CD4-positive, CD25-positive, alpha-beta regulatory T cell (primary cell): ENCODE measurements at regions not wholly inside any gene's neighbourhood (a gene's known extent, or its start where the extent isn't known, plus 50 kb on each side); places are given as distances from the start of the nearest gene placed in this dataset.

Experiments used
- ATAC-seq, 2 donors: fragments of 150-1000 bp; cut with Tn5 transposase; one replicate each; pipeline ENCODE4 v1.10.0; 2021; ENCODE audit warnings: low read depth in 2 of 2, moderate number of reproducible peaks in 2 of 2, moderate library complexity in 1 of 2
- DNase-seq, 3 donors: peaks; one replicate each; pipeline versions ENCODE4 v3.0.0 to v3.0.0-alpha.2; 2012 to 2022; ENCODE audit warnings: mixed read lengths in 1 of 3
- H3K27ac ChIP-seq: one replicate; pipeline ENCODE4 v1.7.0; 2013; ENCODE audit warnings: mild to moderate bottlenecking, low read length; ENCODE audit not compliant: insufficient read depth, poor library complexity, severe bottlenecking
- H3K27me3 ChIP-seq: one replicate; pipeline ENCODE4 v1.7.0; 2013; ENCODE audit warnings: low read length; ENCODE audit not compliant: control insufficient read depth, insufficient read depth
- H3K36me3 ChIP-seq: one replicate; pipeline ENCODE4 v1.7.0; 2013; ENCODE audit warnings: mild to moderate bottlenecking, low read length, moderate library complexity; ENCODE audit not compliant: control insufficient read depth, insufficient read depth
- H3K4me1 ChIP-seq: 2 replicates; pipeline ENCODE4 v1.7.0; 2013; ENCODE audit warnings: mild to moderate bottlenecking, low read length; ENCODE audit not compliant: insufficient read depth, control insufficient read depth, poor library complexity, severe bottlenecking
- H3K4me3 ChIP-seq: one replicate; pipeline ENCODE4 v1.7.0; 2013; ENCODE audit warnings: low read depth, mild to moderate bottlenecking, low read length, moderate library complexity
- H3K9me3 ChIP-seq, 2 experiments: 1 replicate in 1 of 2; 2 replicates in 1 of 2; pipeline ENCODE4 v1.7.0; 2013; ENCODE audit warnings: low read length in 2 of 2, mild to moderate bottlenecking in 1 of 2, moderate library complexity in 1 of 2; ENCODE audit not compliant: control insufficient read depth in 2 of 2
- H3K27ac Mint-ChIP-seq, 3 donors: one replicate each; pipeline ENCODE4 v1.8.0; 2020 to 2022; ENCODE audit warnings: mild to moderate bottlenecking in 3 of 3, mixed read lengths in 3 of 3, moderate library complexity in 2 of 3
- H3K27me3 Mint-ChIP-seq: one replicate; pipeline ENCODE4 v1.8.0; 2022; ENCODE audit warnings: mild to moderate bottlenecking, mixed read lengths
- H3K36me3 Mint-ChIP-seq: one replicate; pipeline ENCODE4 v1.8.0; 2020; ENCODE audit warnings: mixed read lengths
- H3K4me1 Mint-ChIP-seq, 4 donors: one replicate each; pipeline ENCODE4 v1.8.0; 2020 to 2022; ENCODE audit warnings: mixed read lengths in 4 of 4, mild to moderate bottlenecking in 1 of 4
- H3K4me3 Mint-ChIP-seq, 4 donors: one replicate each; pipeline ENCODE4 v1.8.0; 2020 to 2022; ENCODE audit warnings: mild to moderate bottlenecking in 4 of 4, mixed read lengths in 4 of 4, moderate library complexity in 3 of 4
- H3K9me3 Mint-ChIP-seq, 7 donors: one replicate each; pipeline ENCODE4 v1.8.0; 2020 to 2022; ENCODE audit warnings: mixed read lengths in 7 of 7, mild to moderate bottlenecking in 3 of 7, moderate library complexity in 2 of 7

DNA sequence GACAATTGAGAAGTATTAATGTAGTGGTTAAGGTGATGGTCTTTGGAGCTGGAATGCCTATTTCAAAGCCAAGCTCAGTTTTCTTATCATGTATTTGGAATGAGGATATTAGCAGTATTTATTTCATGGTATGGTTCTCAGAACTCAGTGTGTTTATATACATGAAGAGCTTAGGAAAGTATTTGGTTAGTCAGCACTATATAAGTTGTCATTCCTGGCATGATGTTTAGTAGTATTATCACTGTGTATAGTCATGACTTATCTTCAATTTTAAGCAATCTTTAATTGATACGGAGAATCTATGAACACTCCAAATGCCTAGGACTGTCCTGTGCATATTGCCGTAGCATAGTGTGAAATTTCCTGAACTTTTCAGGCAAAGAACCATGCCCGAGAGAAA, 501.9 kb upstream of the USP24 start:
- DNase-seq (no peak), ATAC-seq (no peak)
- H3K4me3 ChIP-seq, result no peak overlapping the region
- Mint-ChIP-seq H3K4me1 (no peaks in the 10 kb centered on the region), H3K9me3 (peaks cover 0 to 4% (median 0%) of the 10 kb centered on the region in 7 donors), H3K27ac (no peak overlapping the region), H3K27me3 (peaks cover 6% of the 10 kb centered on the region), H3K36me3 (no peaks in the 10 kb centered on the region), H3K4me3 (no peak overlapping the region)
- no peaks in the 10 kb centered on the region for H3K27me3 ChIP-seq
- H3K36me3 ChIP-seq, result no peaks in the 10 kb centered on the region
- H3K9me3 ChIP-seq, result no peaks in the 10 kb centered on the region
- H3K4me1 ChIP-seq, result no peaks in the 10 kb centered on the region
- H3K27ac ChIP-seq, result no peak overlapping the region

GRCh38 chr1:55716610-55717009, 501.4 kb upstream of the USP24 start:
- Histone ChIP-seq H3K27ac (no peak overlapping the region), H3K4me3 (no peak overlapping the region), H3K9me3 (no peaks in the 10 kb centered on the region), H3K4me1 (no peaks in the 10 kb centered on the region), H3K36me3 (no peaks in the 10 kb centered on the region), H3K27me3 (no peaks in the 10 kb centered on the region)
- H3K9me3 Mint-ChIP-seq, result peaks cover 0 to 4% (median 0%) of the 10 kb centered on the region in 7 donors
- H3K4me1 Mint-ChIP-seq, result no peaks in the 10 kb centered on the region
- H3K4me3 Mint-ChIP-seq, result no peak overlapping the region
- ATAC-seq (no peak), DNase-seq (no peak)
- H3K27ac Mint-ChIP-seq, result no peak overlapping the region
- H3K27me3 Mint-ChIP-seq, result peaks cover 6% of the 10 kb centered on the region
- no peaks in the 10 kb centered on the region for H3K36me3 Mint-ChIP-seq

DNA sequence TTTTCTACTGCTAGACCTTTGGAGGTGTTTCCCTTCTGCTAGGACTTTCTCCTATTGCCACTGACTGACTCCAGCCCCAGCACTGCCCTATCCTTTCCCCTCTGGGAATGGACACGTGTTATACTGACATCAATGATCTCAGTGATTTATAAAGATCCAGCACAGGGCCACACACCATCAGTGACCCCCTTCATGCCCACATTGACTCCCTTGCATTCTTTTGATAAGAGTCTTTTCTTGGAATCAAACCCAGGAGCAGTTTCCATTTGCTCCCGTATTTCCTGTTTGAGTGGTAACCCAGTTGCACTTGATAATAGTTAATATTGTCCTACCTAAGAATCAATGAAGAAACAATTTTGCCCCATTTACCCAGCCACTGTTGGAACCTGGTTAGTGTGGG, 501.0 kb upstream of the USP24 start:
- H3K4me1 ChIP-seq, result no peaks in the 10 kb centered on the region
- peaks cover 0 to 4% (median 0%) of the 10 kb centered on the region in 7 donors for H3K9me3 Mint-ChIP-seq
- no peak overlapping the region for H3K4me3 ChIP-seq
- DNase-seq, result no peak
- H3K36me3 Mint-ChIP-seq, result no peaks in the 10 kb centered on the region
- no peaks in the 10 kb centered on the region for H3K9me3 ChIP-seq
- H3K27me3 Mint-ChIP-seq, result peaks cover 6% of the 10 kb centered on the region
- no peak overlapping the region for H3K4me3 Mint-ChIP-seq
- no peaks in the 10 kb centered on the region for H3K4me1 Mint-ChIP-seq
- H3K36me3 ChIP-seq, result no peaks in the 10 kb centered on the region
- no peak overlapping the region for H3K27ac Mint-ChIP-seq
- no peaks in the 10 kb centered on the region for H3K27me3 ChIP-seq
- no peak overlapping the region for H3K27ac ChIP-seq
- ATAC-seq, result no peak

GRCh38 chr1:55714230-55714629, 499.1 kb upstream of the USP24 start:
- Mint-ChIP-seq H3K4me1 (no peaks in the 10 kb centered on the region), H3K9me3 (peaks cover 0 to 4% (median 2%) of the 10 kb centered on the region in 7 donors), H3K27ac (no peak overlapping the region), H3K27me3 (peaks cover 11% of the 10 kb centered on the region), H3K36me3 (no peaks in the 10 kb centered on the region), H3K4me3 (no peak overlapping the region)
- no peak overlapping the region for H3K27ac ChIP-seq
- ATAC-seq (no peak), DNase-seq (no peak)
- H3K36me3 ChIP-seq, result no peaks in the 10 kb centered on the region
- no peaks in the 10 kb centered on the region for H3K9me3 ChIP-seq
- H3K4me3 ChIP-seq, result no peak overlapping the region
- H3K27me3 ChIP-seq, result no peaks in the 10 kb centered on the region
- H3K4me1 ChIP-seq, result no peaks in the 10 kb centered on the region

- Mint-ChIP-seq H3K36me3 (no peaks in the 10 kb centered on the region), H3K4me1 (no peaks in the 10 kb centered on the region), H3K4me3 (no peak overlapping the region), H3K27me3 (peaks cover 11% of the 10 kb centered on the region), H3K27ac (no peak overlapping the region), H3K9me3 (peaks cover 0 to 4% (median 2%) of the 10 kb centered on the region in 7 donors)
- no peaks in the 10 kb centered on the region for H3K9me3 ChIP-seq
- H3K27ac ChIP-seq, result no peak overlapping the region
- ATAC-seq, result no peak
- DNase-seq, result no peak
- H3K4me1 ChIP-seq, result no peaks in the 10 kb centered on the region
- no peaks in the 10 kb centered on the region for H3K36me3 ChIP-seq
- no peak overlapping the region for H3K4me3 ChIP-seq
- H3K27me3 ChIP-seq, result no peaks in the 10 kb centered on the region
These were observed 498.4 kb upstream of the USP24 start for GRCh38 chr1:55713516-55713915.

GRCh38 chr1:55712148-55712547, 497.0 kb upstream of the USP24 start:
- Mint-ChIP-seq H3K4me3 (no peak overlapping the region), H3K4me1 (no peaks in the 10 kb centered on the region), H3K27me3 (peaks cover 11% of the 10 kb centered on the region), H3K36me3 (no peaks in the 10 kb centered on the region), H3K27ac (no peak overlapping the region), H3K9me3 (peaks cover 0 to 4% (median 2%) of the 10 kb centered on the region in 7 donors)
- DNase-seq (no peak), ATAC-seq (no peak)
- H3K9me3 ChIP-seq, result no peaks in the 10 kb centered on the region
- H3K36me3 ChIP-seq, result no peaks in the 10 kb centered on the region
- H3K4me3 ChIP-seq, result no peak overlapping the region
- no peaks in the 10 kb centered on the region for H3K27me3 ChIP-seq
- no peak overlapping the region for H3K27ac ChIP-seq
- no peaks in the 10 kb centered on the region for H3K4me1 ChIP-seq

DNA sequence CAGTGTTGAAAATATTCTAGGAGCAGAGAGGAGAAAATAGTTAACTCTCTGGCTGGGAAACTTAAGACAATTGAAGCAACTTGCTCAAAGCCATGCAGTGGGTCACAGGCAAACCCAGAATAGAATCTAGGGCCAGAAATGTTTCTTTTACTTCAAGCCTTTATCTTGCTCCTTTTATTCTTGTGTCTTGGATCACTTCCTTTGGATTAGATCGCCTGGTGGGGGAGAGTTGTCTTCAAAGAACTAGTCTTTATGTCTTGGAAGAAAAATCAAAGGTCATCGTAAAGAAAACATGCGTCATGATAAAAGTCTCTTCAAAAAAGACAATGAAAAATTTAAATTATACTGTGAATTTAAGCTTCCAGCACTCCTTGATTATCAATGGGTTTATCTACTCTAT, 493.6 kb upstream of the USP24 start:
- H3K4me1 Mint-ChIP-seq, result no peaks in the 10 kb centered on the region
- Histone ChIP-seq H3K27me3 (no peaks in the 10 kb centered on the region), H3K36me3 (no peaks in the 10 kb centered on the region), H3K4me1 (no peaks in the 10 kb centered on the region), H3K9me3 (no peaks in the 10 kb centered on the region), H3K27ac (no peak overlapping the region), H3K4me3 (no peak overlapping the region)
- H3K27ac Mint-ChIP-seq, result no peak overlapping the region
- DNase-seq (no peak), ATAC-seq (no peak)
- peaks cover 0 to 3% (median 0%) of the 10 kb centered on the region in 7 donors for H3K9me3 Mint-ChIP-seq
- H3K36me3 Mint-ChIP-seq, result no peaks in the 10 kb centered on the region
- no peak overlapping the region for H3K4me3 Mint-ChIP-seq
- peaks cover 5% of the 10 kb centered on the region for H3K27me3 Mint-ChIP-seq

DNA sequence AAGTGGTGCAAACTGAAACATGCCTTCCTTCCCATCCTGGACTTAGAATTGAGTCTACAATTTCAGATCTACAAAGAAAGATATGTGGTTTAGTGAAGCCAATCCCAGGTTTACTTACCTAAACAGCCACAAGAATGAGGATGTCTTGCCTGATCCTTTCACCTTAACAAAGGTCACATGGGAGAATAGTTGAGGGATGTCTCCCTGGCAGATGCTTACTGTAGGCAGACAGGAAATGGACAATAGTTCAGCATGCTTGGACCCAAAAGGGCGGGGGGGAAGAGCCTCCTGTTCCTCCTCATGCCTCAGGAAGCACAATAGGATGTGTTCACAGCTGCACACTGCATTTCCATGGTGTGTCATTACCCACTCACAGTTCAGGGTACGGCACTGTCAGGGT, 492.7 kb upstream of the USP24 start:
- Mint-ChIP-seq H3K27me3 (peaks cover 8% of the 10 kb centered on the region), H3K9me3 (peaks cover 0 to 3% (median 0%) of the 10 kb centered on the region in 7 donors), H3K27ac (no peak overlapping the region), H3K4me1 (no peaks in the 10 kb centered on the region), H3K36me3 (no peaks in the 10 kb centered on the region), H3K4me3 (no peak overlapping the region)
- Histone ChIP-seq H3K27ac (no peak overlapping the region), H3K27me3 (no peaks in the 10 kb centered on the region), H3K36me3 (no peaks in the 10 kb centered on the region), H3K4me3 (no peak overlapping the region), H3K4me1 (no peaks in the 10 kb centered on the region), H3K9me3 (no peaks in the 10 kb centered on the region)
- ATAC-seq (no peak), DNase-seq (no peak)
